GM12874 (cell line): ENCODE measurements at regions not wholly inside any gene's neighbourhood (a gene's known extent, or its start where the extent isn't known, plus 50 kb on each side); places are given as distances from the start of the nearest gene placed in this dataset.

ENCODE experiments used
- CTCF ChIP-seq: IDR thresholded peaks from 2 replicates; pipeline ENCODE4 v1.5.1; 2011; ENCODE audit warnings: low read depth, mild to moderate bottlenecking, control low read depth, low read length, moderate library complexity; ENCODE audit not compliant: insufficient read depth

- no peak for TF ChIP-seq CTCF
Measured at GRCh38 chr21:28604946-28605537, 387.6 kb downstream of the LTN1 start.

GRCh38 chr21:28602546-28602945 is 390.1 kb downstream of the LTN1 start:
- no peak for TF ChIP-seq CTCF

GRCh38 chr21:28598214-28598613 is 394.5 kb downstream of the LTN1 start:
- TF ChIP-seq CTCF = no peak

GRCh38 chr21:28592205-28592865 is 400.3 kb downstream of the LTN1 start:
- no peak for TF ChIP-seq CTCF

- TF ChIP-seq CTCF = no peak
Measured at GRCh38 chr21:28590676-28591075, 402.0 kb downstream of the LTN1 start.

- TF ChIP-seq CTCF = no peak
Measured at GRCh38 chr21:28590026-28590425, 402.7 kb downstream of the LTN1 start.

GRCh38 chr21:28588997-28589396 is 403.7 kb downstream of the LTN1 start:
- no peak for TF ChIP-seq CTCF

GRCh38 chr21:28587748-28588147 is 404.9 kb downstream of the LTN1 start:
- no peak for TF ChIP-seq CTCF
